ENCODE measurements at regions not wholly inside any gene's neighbourhood (a gene's known extent, or its start where the extent isn't known, plus 50 kb on each side); places are given as distances from the start of the nearest gene placed in this dataset.

- DNase-seq (ENCODE audit: low spot score) (no peak), ATAC-seq (no peak)
Observed at GRCh38 chr1:57474137-57474750, 50.4 kb upstream of the DAB1 start.
